Mesodermal cell (in vitro differentiated cells): ENCODE measurements at regions not wholly inside any gene's neighbourhood (a gene's known extent, or its start where the extent isn't known, plus 50 kb on each side); places are given as distances from the start of the nearest gene placed in this dataset.

ENCODE experiments used
- H3K27ac ChIP-seq: 2 replicates; pipeline ENCODE4 v1.7.0; 2013; ENCODE audit warnings: mild to moderate bottlenecking, low read depth, low read length, moderate library complexity; ENCODE audit not compliant: severe bottlenecking
- H3K36me3 ChIP-seq: 2 replicates; pipeline ENCODE4 v1.7.1; 2013; ENCODE audit warnings: mild to moderate bottlenecking, low read length, moderate library complexity; ENCODE audit not compliant: control insufficient read depth, insufficient read depth
- H3K4me1 ChIP-seq: one replicate; pipeline ENCODE4 v1.7.1; 2013; ENCODE audit warnings: mild to moderate bottlenecking, low read length; ENCODE audit not compliant: insufficient read depth, control insufficient read depth, poor library complexity, severe bottlenecking
- H3K4me3 ChIP-seq: 2 replicates; pipeline ENCODE4 v1.7.0; 2013; ENCODE audit warnings: low read length, control low read depth, mild to moderate bottlenecking; ENCODE audit not compliant: insufficient read depth, poor library complexity, severe bottlenecking; ENCODE audit errors: extremely low read depth
- H3K9me3 ChIP-seq: 2 replicates; pipeline ENCODE4 v1.7.1; 2013; ENCODE audit warnings: mild to moderate bottlenecking, low read length, moderate library complexity; ENCODE audit not compliant: control insufficient read depth
- WGBS, 2 experiments: methylation state at CpG; one replicate each; pipeline ENCODE4 v1.1.5; 2013; ENCODE audit warnings: missing lambda C conversion rate in 2 of 2; ENCODE audit not compliant: insufficient coverage in 2 of 2; 5-methylcytosine and 5-hydroxymethylcytosine counted together

GRCh38 chr12:114136631-114137030, 170.5 kb upstream of the RBM19 start:
- H3K4me3 ChIP-seq, result no peak overlapping the region
- no peaks in the 10 kb centered on the region for H3K36me3 ChIP-seq
- 67% methylated on average over 1 of the region's 3 CpGs; no CpG with 5 or more reads in 1 of the 2 experiments for WGBS, 2 experiments
- no peaks in the 10 kb centered on the region for H3K9me3 ChIP-seq
- H3K4me1 ChIP-seq, result peaks cover 8% of the 10 kb centered on the region
- H3K27ac ChIP-seq, result no peak overlapping the region

GRCh38 chr12:114134922-114135321, 168.8 kb upstream of the RBM19 start:
- H3K4me3 ChIP-seq, result no peak overlapping the region
- peaks cover 8% of the 10 kb centered on the region for H3K4me1 ChIP-seq
- no peak overlapping the region for H3K27ac ChIP-seq
- WGBS, 2 experiments, result 80 to 95% methylated on average over 2 of the region's 3 CpGs
- no peaks in the 10 kb centered on the region for H3K9me3 ChIP-seq
- H3K36me3 ChIP-seq, result no peaks in the 10 kb centered on the region

GRCh38 chr12:114131824-114132223, 165.7 kb upstream of the RBM19 start:
- 36 to 52% methylated on average over 2 of the region's 2 CpGs for WGBS, 2 experiments
- no peaks in the 10 kb centered on the region for H3K9me3 ChIP-seq
- no peaks in the 10 kb centered on the region for H3K36me3 ChIP-seq

DNA sequence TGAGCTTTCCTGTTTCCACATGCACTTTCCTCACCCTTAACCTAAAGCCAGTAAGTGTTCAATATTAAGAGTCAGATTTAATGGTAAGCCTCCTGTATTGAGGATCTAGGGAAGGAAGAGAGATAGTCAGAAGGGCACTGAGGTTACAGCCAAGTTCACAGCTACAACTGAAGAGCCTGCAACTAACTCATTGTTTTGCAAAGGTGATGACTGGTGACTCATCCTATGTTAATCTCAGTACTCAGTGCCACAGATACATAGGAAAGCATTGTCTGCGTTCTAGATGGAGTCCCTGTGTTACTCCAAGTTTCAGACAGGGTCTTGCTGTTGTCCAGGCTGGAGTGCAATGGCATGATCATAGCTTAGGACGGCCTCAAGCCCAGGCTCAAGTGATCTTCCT, 157.0 kb upstream of the RBM19 start:
- Histone ChIP-seq H3K4me3 (no peak overlapping the region), H3K27ac (no peak overlapping the region), H3K36me3 (no peaks in the 10 kb centered on the region), H3K9me3 (no peaks in the 10 kb centered on the region), H3K4me1 (no peaks in the 10 kb centered on the region)
- WGBS, 2 experiments, result 60 to 67% methylated on average over 2 of the region's 2 CpGs

More at GRCh38 chr12:114131824-114132223, 165.7 kb upstream of the RBM19 start:
- H3K27ac ChIP-seq, result no peak overlapping the region
- no peaks in the 10 kb centered on the region for H3K4me1 ChIP-seq
- H3K4me3 ChIP-seq, result no peak overlapping the region

GRCh38 chr12:114122016-114122415, 155.9 kb upstream of the RBM19 start:
- Histone ChIP-seq H3K4me3 (no peak overlapping the region), H3K9me3 (no peaks in the 10 kb centered on the region), H3K36me3 (no peaks in the 10 kb centered on the region), H3K4me1 (no peaks in the 10 kb centered on the region), H3K27ac (no peak overlapping the region)
- 71 to 93% methylated on average over 1 to 2 of the region's 3 CpGs for WGBS, 2 experiments

DNA sequence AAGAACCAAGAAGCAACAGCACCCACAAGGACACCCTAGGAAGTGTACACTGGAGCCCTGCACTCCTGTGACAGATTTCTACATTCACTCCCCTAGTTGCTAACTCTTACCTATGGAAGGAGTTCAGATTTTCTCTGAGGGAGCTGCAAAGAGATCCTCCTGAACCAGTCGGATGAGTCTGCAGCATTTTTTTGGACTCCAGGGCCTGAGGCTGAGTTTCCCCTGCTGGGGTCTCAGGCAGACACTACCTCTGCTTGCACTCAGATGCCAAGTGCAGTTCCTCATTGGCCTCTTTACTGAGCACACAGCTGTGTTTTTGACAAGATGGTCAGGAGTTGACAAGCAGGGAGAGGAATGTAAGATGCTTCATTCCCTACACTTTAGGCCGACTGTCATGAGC, 153.2 kb upstream of the RBM19 start:
- Histone ChIP-seq H3K9me3 (no peaks in the 10 kb centered on the region), H3K27ac (no peak overlapping the region), H3K36me3 (no peaks in the 10 kb centered on the region), H3K4me3 (no peak overlapping the region), H3K4me1 (no peaks in the 10 kb centered on the region)
- 80 to 91% methylated on average over 1 of the region's 2 CpGs for WGBS, 2 experiments

DNA sequence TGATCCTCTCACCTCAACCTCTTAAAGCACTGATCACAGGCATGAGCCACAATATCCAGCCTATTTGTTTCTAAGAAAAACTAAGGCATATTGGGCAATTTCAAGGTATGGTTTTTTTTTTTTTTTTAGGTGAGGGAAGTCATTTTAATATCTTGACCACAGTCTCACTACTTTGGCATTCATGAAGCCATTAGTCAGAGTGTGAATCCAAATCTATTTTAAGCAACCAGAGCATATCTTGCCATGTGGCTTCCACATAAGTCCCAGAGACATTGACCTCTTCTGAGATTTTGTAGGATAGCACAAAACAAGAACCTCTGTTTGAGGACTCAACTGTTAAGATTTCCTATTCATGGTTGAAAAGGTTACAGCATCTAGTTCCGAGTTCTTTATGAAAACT, 130.3 kb upstream of the RBM19 start:
- WGBS, 2 experiments, result 87 to 88% methylated on average over 1 of the region's 1 CpG
- H3K4me3 ChIP-seq, result no peak overlapping the region
- no peaks in the 10 kb centered on the region for H3K36me3 ChIP-seq
- H3K27ac ChIP-seq, result no peak overlapping the region
- H3K9me3 ChIP-seq, result no peaks in the 10 kb centered on the region
- no peaks in the 10 kb centered on the region for H3K4me1 ChIP-seq

- WGBS, 2 experiments, result 72 to 82% methylated on average over 3 of the region's 3 CpGs
- H3K4me3 ChIP-seq, result no peak overlapping the region
- H3K9me3 ChIP-seq, result no peaks in the 10 kb centered on the region
- no peaks in the 10 kb centered on the region for H3K36me3 ChIP-seq
- no peak overlapping the region for H3K27ac ChIP-seq
- H3K4me1 ChIP-seq, result no peaks in the 10 kb centered on the region
These were observed 127.4 kb upstream of the RBM19 start for GRCh38 chr12:114093520-114093919.

DNA sequence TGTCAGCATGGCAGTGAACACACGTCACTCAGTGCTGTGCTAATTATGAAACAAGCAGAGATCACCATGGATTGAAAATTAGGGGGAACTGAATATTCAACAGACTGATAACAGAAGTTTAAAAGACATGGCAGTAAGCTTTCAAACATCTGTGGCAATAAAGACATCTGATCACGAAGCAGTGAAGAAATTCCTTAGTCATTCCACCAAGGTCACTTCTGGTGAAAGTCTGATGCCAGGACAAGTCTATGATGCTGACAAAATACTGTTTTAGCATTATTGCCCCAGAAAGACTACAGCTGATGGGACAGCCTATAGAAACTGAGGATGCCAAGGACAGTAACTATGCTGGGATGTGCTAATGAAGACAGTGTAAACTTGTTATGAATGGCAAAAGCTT, 126.9 kb upstream of the RBM19 start:
- Histone ChIP-seq H3K4me3 (no peak overlapping the region), H3K36me3 (no peaks in the 10 kb centered on the region), H3K27ac (no peak overlapping the region), H3K4me1 (no peaks in the 10 kb centered on the region), H3K9me3 (no peaks in the 10 kb centered on the region)
- 79 to 90% methylated on average over 2 of the region's 2 CpGs for WGBS, 2 experiments

- 76 to 80% methylated on average over 4 to 5 of the region's 5 CpGs for WGBS, 2 experiments
These were observed 124.1 kb upstream of the RBM19 start for GRCh38 chr12:114090211-114090610.

DNA sequence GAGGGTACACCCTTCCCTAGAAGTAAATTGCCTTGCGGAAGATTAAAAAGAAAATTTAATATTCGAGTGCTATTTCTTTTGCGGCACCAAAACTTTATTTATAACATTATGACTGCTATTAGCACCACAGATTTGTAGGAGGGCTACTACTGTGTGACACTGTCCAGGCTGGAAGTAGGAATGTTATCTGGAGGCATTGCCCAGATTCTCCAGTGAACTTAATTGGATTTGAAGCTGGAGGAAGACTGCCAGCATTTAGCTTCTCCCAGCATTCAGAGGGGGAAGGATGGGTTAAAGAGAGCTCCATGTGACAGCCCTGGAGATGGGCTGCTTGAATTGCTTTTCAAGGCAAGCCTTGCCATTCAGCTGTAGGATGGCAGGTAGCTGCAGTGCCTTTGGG, 107.0 kb upstream of the RBM19 start:
- Histone ChIP-seq H3K27ac (no peak overlapping the region), H3K9me3 (no peaks in the 10 kb centered on the region), H3K36me3 (no peaks in the 10 kb centered on the region), H3K4me3 (no peak overlapping the region), H3K4me1 (no peaks in the 10 kb centered on the region)
- WGBS, 2 experiments, result 86% methylated on average over 1 of the region's 3 CpGs; no CpG with 5 or more reads in 1 of the 2 experiments

More at GRCh38 chr12:114090211-114090610, 124.1 kb upstream of the RBM19 start:
- no peaks in the 10 kb centered on the region for H3K9me3 ChIP-seq
- H3K36me3 ChIP-seq, result no peaks in the 10 kb centered on the region
- H3K4me3 ChIP-seq, result no peak overlapping the region
- H3K4me1 ChIP-seq, result no peaks in the 10 kb centered on the region
- no peak overlapping the region for H3K27ac ChIP-seq
